Mesenteric fat pad (tissue), 1 donor: ENCODE measurements at regions not wholly inside any gene's neighbourhood (a gene's known extent, or its start where the extent isn't known, plus 50 kb on each side); places are given as distances from the start of the nearest gene placed in this dataset.
"Not testable (repeated sequence)": the region's sequence is repeated elsewhere in the genome, so short reads cannot be mapped to it uniquely, and the experiment has no call there.

Experiments used
- DNase-seq: peaks from one replicate; pipeline ENCODE4 v3.0.0-alpha.2; 2020; ENCODE audit warnings: low spot score
- donor health status: DM: yes; HTN: yes; CAD: no.

- no peak for DNase-seq
Measured at GRCh38 chr4:148881860-148882643, 439.8 kb upstream of the NR3C2 start.

- DNase-seq: no peak
Measured at GRCh38 chr4:148874331-148874730, 432.1 kb upstream of the NR3C2 start.

GRCh38 chr4:148868191-148868590, 426.0 kb upstream of the NR3C2 start:
- no peak for DNase-seq

- no peak for DNase-seq
Measured at GRCh38 chr4:148866666-148867065, 424.5 kb upstream of the NR3C2 start.

GRCh38 chr4:148857973-148858534, 415.8 kb upstream of the NR3C2 start:
- no peak for DNase-seq

- DNase-seq: no peak
Measured at GRCh38 chr4:148857239-148857972, 415.2 kb upstream of the NR3C2 start.

- DNase-seq: no peak
Measured at GRCh38 chr4:148854203-148854602, 412.0 kb upstream of the NR3C2 start.

GRCh38 chr4:148852092-148852699, 410.0 kb upstream of the NR3C2 start:
- no peak for DNase-seq

- no peak for DNase-seq
Measured at GRCh38 chr4:148850257-148850995, 408.2 kb upstream of the NR3C2 start.

- DNase-seq: no peak
Measured at GRCh38 chr4:148849581-148849980, 407.4 kb upstream of the NR3C2 start.

- no peak for DNase-seq
Measured at GRCh38 chr4:148847544-148848255, 405.5 kb upstream of the NR3C2 start.

GRCh38 chr4:148845609-148846008, 403.4 kb upstream of the NR3C2 start:
- DNase-seq: no peak

GRCh38 chr4:148843625-148844024, 401.4 kb upstream of the NR3C2 start:
- no peak for DNase-seq

GRCh38 chr4:148842843-148843242, 400.6 kb upstream of the NR3C2 start:
- no peak for DNase-seq

GRCh38 chr4:148837571-148837970, 395.4 kb upstream of the NR3C2 start:
- DNase-seq: not testable (repeated sequence)

- no peak for DNase-seq
Measured at GRCh38 chr4:148834804-148835631, 392.8 kb upstream of the NR3C2 start.

GRCh38 chr4:148831945-148832344, 389.7 kb upstream of the NR3C2 start:
- no peak for DNase-seq

GRCh38 chr4:148828291-148828690, 386.1 kb upstream of the NR3C2 start:
- no peak for DNase-seq

GRCh38 chr4:148827781-148828180, 385.6 kb upstream of the NR3C2 start:
- no peak for DNase-seq

GRCh38 chr4:148823419-148823769, 381.2 kb upstream of the NR3C2 start:
- no peak for DNase-seq
